Stomach smooth muscle (tissue), 2 donors: ENCODE measurements at regions not wholly inside any gene's neighbourhood (a gene's known extent, or its start where the extent isn't known, plus 50 kb on each side); places are given as distances from the start of the nearest gene placed in this dataset.

ENCODE experiments used
- H3K27ac ChIP-seq: one replicate; pipeline ENCODE4 v1.7.0; 2013; ENCODE audit warnings: mild to moderate bottlenecking, low read length, inconsistent platforms
- H3K27me3 ChIP-seq, 2 donors: one replicate each; pipeline ENCODE4 v1.7.0; 2013; ENCODE audit warnings: low read length in 2 of 2; ENCODE audit not compliant: insufficient read depth in 2 of 2, control insufficient read depth in 1 of 2
- H3K36me3 ChIP-seq, 2 donors: one replicate each; pipeline ENCODE4 v1.7.0; 2013; ENCODE audit warnings: low read length in 2 of 2; ENCODE audit not compliant: control insufficient read depth in 2 of 2, insufficient read depth in 2 of 2
- H3K4me1 ChIP-seq: one replicate; pipeline ENCODE4 v1.7.0; 2013; ENCODE audit warnings: low read length; ENCODE audit not compliant: control insufficient read depth, insufficient read depth
- H3K4me3 ChIP-seq, 2 donors: one replicate each; pipeline ENCODE4 v1.7.0; 2013; ENCODE audit warnings: low read length in 2 of 2
- H3K9ac ChIP-seq, 2 donors: one replicate each; pipeline ENCODE4 v1.7.0; 2013; ENCODE audit warnings: low read length in 2 of 2, mild to moderate bottlenecking in 1 of 2
- H3K9me3 ChIP-seq, 2 donors: one replicate each; pipeline ENCODE4 v1.7.0; 2013; ENCODE audit warnings: low read length in 2 of 2; ENCODE audit not compliant: control insufficient read depth in 2 of 2
- donor health status: healthy.
- donor health status: Pancreatic carcinoma.

DNA sequence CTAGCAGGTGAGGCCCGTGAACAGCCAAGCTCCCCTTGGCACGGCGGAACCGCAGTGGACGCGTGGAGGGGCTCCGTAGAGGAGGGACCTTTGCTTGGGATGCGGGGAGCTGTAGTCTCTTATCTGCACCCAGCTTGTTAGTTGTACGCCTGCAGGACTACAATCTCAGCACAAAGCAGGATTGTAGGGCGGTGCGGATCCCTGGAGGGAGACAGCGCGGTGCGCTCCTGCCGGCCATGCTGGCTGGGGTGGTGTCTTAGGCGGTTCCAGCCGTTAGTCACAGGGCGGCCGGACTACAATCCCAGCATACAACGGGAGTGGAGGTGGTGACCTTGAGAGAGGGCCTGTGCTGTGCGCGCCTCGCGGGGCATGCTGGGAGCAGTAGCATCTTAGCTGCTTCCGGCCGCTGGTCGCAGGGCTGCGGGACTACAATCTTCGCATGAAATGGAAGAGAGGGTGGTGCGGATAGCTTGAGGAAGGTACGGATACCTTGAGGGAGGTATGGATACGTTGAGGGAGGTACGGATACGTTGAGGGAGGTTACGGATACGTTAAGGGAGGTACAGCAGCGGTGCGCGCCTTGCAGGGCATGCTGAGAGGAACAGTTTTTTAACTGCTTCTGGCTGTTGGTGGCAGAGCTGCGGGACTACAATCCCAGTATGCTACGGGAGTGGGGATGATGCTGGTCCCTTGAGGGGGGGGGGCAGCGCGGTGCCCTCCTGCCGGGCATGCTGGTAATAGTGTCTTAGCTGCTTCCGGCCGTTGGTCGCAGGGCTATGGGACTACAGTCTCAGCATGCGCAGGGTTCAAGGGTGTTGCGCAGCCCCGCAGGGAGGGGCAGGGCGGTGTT, 1419.1 kb downstream of the UQCRFS1 start:
- peak overlapping the region; percentile 90 to 91 for H3K9ac ChIP-seq
- H3K36me3 ChIP-seq: peaks cover 0 to 5% of the 10 kb centered on the region in 2 donors
- H3K9me3 ChIP-seq: no peaks in the 10 kb centered on the region
- peaks cover 15% of the 10 kb centered on the region for H3K4me1 ChIP-seq
- peak overlapping the region; percentile 90 for H3K27ac ChIP-seq
- no peaks in the 10 kb centered on the region for H3K27me3 ChIP-seq
- peak overlapping the region; percentile 73 to 100 for H3K4me3 ChIP-seq

DNA sequence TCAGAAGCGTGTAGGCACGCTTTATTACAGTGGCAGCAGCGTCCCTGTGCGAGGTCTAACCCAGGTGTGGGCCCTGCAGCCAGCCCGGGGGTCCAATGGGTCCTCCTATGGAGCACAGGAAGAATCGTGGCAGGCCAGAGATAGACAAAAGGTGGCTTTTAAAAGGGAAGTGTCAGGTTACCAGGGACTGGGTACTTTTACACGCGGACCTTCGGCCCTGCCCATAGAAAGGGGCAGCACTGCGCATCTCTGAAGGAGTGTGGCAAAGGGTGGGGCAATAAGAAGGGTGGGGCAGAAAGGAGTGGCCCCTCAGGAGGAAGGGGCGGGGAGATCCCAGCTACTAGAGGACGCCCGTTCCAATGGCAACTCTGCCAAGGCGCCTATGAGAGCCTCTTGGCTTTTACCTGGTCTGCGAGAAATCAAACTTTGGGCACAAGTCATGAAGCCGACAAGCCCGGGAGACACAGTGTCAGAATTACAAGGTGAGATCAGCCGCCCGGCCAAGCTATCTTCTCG, 1419.8 kb downstream of the UQCRFS1 start:
- peak overlapping the region; percentile 73 to 100 for H3K4me3 ChIP-seq
- H3K9me3 ChIP-seq: no peaks in the 10 kb centered on the region
- peaks cover 15% of the 10 kb centered on the region for H3K4me1 ChIP-seq
- H3K27ac ChIP-seq: peak overlapping the region; percentile 90
- H3K9ac ChIP-seq: peak overlapping the region; percentile 90 to 91
- no peaks in the 10 kb centered on the region for H3K27me3 ChIP-seq
- H3K36me3 ChIP-seq: peaks cover 0 to 5% of the 10 kb centered on the region in 2 donors

DNA sequence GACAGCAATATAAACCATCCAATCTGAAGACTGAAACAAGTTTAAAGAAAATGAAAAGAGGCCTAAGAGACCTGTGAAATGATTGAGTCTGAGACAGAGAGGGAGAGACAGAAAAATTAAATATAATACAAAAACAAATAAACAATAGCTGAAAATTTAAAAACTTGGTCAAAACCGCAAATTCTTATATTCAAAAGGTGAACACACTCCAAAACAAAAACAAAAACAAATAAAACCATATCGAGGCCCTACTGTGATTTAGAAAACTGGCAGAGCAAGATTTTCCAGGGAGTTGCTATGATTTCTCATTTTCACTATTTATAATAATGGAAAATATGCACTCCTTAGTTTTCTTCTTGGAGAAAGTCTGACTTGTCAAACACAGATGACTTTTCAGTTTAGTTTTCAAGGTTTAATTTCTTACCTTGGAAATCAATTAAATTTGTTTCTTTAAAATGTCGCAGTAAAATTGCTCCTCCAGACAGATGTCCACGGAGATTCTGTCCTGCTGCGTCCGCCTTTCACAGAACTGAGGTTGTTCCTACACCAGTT, 1420.3 kb downstream of the UQCRFS1 start:
- H3K9me3 ChIP-seq: no peaks in the 10 kb centered on the region
- peak overlapping the region; percentile 90 for H3K27ac ChIP-seq
- peaks cover 15% of the 10 kb centered on the region for H3K4me1 ChIP-seq
- peaks cover 0 to under 1% of the 10 kb centered on the region in 2 donors for H3K36me3 ChIP-seq
- H3K4me3 ChIP-seq: peak overlapping the region; percentile 73 to 100
- H3K9ac ChIP-seq: peak overlapping the region; percentile 90 to 91
- H3K27me3 ChIP-seq: no peaks in the 10 kb centered on the region

DNA sequence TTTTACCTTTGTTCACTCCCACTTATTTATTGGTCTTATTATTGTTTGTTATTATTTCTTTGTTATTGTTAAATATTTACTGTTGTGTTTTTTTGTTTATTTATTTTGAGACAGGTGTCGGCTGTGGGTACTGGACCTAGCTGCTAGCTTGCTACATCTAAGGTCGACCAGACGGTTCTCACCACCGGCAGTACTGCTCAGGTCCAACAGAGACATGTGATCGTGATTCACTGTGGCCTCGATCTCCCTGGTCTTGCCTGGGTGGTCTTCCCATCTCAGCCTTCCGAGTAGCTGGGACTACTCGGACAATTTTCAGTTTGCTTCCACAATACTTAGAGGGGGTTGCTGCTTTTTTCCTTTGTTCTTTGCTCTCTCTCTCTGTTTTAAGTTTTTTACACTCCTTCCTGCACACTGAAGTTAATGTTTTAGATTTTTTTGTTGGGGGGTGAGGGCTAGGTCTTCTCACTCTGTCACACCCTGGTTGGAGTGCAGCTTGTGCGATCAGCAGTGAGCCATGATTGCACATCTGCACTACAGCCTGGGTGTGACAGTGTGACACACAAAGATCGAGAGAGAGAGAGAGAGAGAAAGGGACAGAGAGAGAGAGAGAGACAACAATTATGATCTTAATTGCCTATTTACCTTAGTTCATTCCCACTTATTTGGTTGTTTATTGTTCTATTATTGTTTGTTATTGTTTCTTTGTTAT, 1432.4 kb downstream of the UQCRFS1 start:
- Histone ChIP-seq H3K4me1 (no peaks in the 10 kb centered on the region), H3K27ac (no peak overlapping the region)

DNA sequence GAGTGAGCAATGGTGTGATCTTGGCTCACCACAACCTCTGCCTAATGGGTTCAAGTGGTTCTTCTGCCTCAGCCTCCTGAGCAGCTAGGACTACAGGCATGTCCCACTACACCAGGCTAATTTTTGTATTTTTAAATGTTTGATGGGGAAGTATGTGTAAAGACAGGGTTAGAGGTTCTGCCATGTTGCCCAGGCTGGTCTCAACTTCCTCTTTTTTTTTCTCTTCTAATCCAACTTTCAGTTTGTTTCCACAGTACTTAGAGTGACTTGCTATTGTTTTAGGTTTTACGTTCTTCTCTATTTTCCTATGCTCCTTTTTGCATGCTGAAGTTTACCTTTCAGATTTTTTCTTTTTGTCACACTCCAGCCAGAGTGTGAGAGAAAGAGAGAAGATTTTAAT, 1433.0 kb downstream of the UQCRFS1 start:
- Histone ChIP-seq H3K9me3 (no peaks in the 10 kb centered on the region), H3K36me3 (peaks cover 5 to 6% of the 10 kb centered on the region in 2 donors), H3K27ac (no peak overlapping the region), H3K9ac (no peak overlapping the region), H3K4me1 (no peaks in the 10 kb centered on the region), H3K4me3 (no peak overlapping the region), H3K27me3 (no peaks in the 10 kb centered on the region)

More for the DNA sequence above, 1432.4 kb downstream of the UQCRFS1 start:
- Histone ChIP-seq H3K9ac (no peak overlapping the region), H3K27me3 (no peaks in the 10 kb centered on the region), H3K36me3 (peaks cover 1 to 6% of the 10 kb centered on the region in 2 donors), H3K9me3 (no peaks in the 10 kb centered on the region), H3K4me3 (no peak overlapping the region)

DNA sequence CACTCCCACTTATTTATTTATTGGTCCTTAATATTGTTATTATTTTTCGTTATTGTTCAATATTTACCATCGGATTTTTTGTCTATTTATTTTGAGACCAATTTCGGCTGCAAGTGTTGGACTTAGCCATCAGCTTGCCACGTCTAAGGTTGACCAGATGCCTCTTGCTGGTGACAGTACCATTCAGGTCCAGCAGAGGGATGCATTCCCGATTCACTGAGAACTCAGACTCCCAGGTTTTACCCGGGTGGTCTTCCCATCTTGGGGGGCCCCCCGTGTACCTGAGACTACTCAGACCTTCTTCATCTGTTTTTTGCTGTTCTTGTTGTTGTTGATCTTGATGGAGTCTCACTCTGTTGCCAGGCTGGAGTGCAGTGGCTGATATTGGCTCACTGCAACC, 1435.2 kb downstream of the UQCRFS1 start:
- Histone ChIP-seq H3K9ac (no peak overlapping the region), H3K36me3 (peaks cover 13 to 16% of the 10 kb centered on the region in 2 donors), H3K27ac (no peak overlapping the region), H3K4me1 (no peaks in the 10 kb centered on the region), H3K9me3 (peaks cover 0 to 4% of the 10 kb centered on the region in 2 donors), H3K27me3 (no peaks in the 10 kb centered on the region), H3K4me3 (no peak overlapping the region)

DNA sequence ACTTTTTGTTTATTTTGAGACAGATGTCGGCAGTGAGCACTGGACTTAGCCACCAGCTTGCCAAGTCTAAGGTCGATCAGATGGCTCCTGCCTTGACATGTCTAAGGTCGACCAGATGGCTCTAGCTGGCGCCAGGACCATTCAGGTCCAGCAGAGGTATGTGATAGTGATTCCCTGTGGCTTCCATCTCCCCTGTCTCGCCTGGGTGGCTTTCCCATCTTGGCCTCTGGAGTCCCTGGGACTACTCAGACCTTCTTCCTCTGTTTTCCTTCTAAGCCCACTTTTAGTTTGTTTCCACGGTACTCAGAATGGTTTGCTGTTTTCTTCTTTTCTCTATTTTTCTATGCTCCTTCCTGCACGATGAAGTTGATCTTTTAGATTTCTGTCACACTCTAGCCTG, 1435.7 kb downstream of the UQCRFS1 start:
- no peak overlapping the region for H3K27ac ChIP-seq
- no peaks in the 10 kb centered on the region for H3K4me1 ChIP-seq
- peaks cover 13 to 17% of the 10 kb centered on the region in 2 donors for H3K36me3 ChIP-seq
- peaks cover 0 to 6% of the 10 kb centered on the region in 2 donors for H3K9me3 ChIP-seq
- no peaks in the 10 kb centered on the region for H3K27me3 ChIP-seq
- no peak overlapping the region for H3K9ac ChIP-seq
- H3K4me3 ChIP-seq: no peak overlapping the region

DNA sequence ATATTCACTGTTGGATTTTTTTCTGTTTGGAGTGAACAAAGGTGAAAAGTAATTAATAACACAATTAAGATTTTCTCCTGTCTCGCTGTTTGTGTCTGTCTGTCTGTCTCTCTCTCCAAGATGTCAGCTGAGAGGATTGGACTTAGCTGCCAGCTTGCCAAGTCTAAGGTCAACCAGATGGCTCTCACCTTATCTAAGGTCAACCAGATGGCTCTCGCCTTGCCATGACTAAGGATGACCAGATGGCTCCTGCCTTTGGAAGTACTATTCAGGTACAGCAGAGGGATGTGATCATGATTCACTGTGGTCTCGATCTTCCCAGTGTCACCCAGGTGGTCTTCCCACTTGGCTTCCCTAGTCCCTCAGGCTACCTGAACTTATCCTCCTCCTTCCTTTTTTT, 1436.4 kb downstream of the UQCRFS1 start:
- H3K36me3 ChIP-seq: peaks cover 13 to 17% of the 10 kb centered on the region in 2 donors
- H3K4me3 ChIP-seq: no peak overlapping the region
- H3K27ac ChIP-seq: no peak overlapping the region
- H3K9ac ChIP-seq: no peak overlapping the region
- no peaks in the 10 kb centered on the region for H3K27me3 ChIP-seq
- H3K9me3 ChIP-seq: peaks cover 0 to 6% of the 10 kb centered on the region in 2 donors
- no peaks in the 10 kb centered on the region for H3K4me1 ChIP-seq

DNA sequence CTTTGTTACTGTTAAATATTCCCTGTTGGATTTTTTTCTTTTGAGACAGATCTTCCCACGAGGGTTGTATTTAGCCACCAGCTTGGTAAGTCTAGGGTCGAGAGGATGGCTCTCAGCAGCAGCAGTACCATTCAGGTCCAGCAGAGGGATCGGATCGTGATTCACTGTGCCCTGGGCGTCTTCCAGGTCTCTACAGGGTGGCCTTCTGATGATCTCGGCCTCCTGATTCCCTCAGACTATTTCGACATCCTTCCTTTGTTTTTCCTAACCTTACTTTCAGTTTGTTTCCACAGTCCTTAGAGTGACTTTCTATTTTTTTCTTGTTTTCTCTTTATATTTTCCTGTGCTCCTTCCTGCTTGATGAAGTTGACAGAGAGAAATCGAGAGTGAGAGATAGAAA, 1436.9 kb downstream of the UQCRFS1 start:
- Histone ChIP-seq H3K9me3 (peaks cover 0 to 6% of the 10 kb centered on the region in 2 donors), H3K4me1 (no peaks in the 10 kb centered on the region), H3K9ac (no peak overlapping the region), H3K27ac (no peak overlapping the region), H3K36me3 (peaks cover 13 to 17% of the 10 kb centered on the region in 2 donors), H3K27me3 (no peaks in the 10 kb centered on the region), H3K4me3 (no peak overlapping the region)

DNA sequence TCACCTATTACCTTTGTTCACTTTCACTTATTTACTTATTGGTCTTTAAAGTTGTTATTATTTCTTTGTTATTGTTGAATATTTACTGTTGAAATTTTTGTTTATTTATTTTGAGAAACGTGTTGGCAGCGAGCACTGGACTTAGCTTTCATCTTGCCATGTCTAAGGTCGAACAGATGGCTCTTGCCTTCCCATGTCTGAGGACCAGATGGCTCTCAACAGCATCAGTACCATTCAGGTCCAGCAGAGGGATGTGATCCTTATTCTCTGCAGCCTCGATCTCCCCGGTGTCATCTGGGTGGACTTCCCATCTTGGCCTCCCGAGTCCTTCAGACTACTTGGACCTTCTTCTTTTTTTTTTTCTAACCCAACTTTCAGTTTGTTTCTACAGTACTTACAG, 1437.6 kb downstream of the UQCRFS1 start:
- no peaks in the 10 kb centered on the region for H3K4me1 ChIP-seq
- peaks cover 13 to 17% of the 10 kb centered on the region in 2 donors for H3K36me3 ChIP-seq
- peaks cover 0 to 6% of the 10 kb centered on the region in 2 donors for H3K9me3 ChIP-seq
- no peaks in the 10 kb centered on the region for H3K27me3 ChIP-seq
- no peak overlapping the region for H3K27ac ChIP-seq
- H3K9ac ChIP-seq: no peak overlapping the region
- no peak overlapping the region for H3K4me3 ChIP-seq
